ENCODE measurements at regions not wholly inside any gene's neighbourhood (a gene's known extent, or its start where the extent isn't known, plus 50 kb on each side); places are given as distances from the start of the nearest gene placed in this dataset.

- no peak for DNase-seq (ENCODE audit: low read depth, low spot score)
Observed at GRCh38 chr13:70391678-70392077, 283.4 kb upstream of the KLHL1 start.

DNA sequence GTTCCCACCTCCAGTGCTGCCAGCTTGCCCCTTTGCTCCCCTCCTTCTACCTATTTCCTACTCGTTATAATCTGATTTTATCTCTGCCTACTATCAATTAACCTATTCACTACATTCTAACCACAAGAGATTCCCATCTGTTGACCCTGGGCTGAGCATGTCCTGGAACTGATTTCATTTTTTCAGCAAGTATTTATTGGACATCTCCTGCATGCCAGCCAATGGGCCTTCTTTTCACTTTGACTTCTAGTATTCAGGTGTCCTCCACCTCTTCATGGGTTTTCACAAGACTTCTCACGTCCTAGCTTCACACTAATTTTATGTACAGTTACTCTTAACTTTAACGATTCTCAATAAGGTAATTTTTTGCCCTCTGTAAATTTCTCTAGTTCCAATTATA is 282.7 kb upstream of the KLHL1 start:
- DNase-seq (ENCODE audit: low read depth, low spot score): no peak

DNA sequence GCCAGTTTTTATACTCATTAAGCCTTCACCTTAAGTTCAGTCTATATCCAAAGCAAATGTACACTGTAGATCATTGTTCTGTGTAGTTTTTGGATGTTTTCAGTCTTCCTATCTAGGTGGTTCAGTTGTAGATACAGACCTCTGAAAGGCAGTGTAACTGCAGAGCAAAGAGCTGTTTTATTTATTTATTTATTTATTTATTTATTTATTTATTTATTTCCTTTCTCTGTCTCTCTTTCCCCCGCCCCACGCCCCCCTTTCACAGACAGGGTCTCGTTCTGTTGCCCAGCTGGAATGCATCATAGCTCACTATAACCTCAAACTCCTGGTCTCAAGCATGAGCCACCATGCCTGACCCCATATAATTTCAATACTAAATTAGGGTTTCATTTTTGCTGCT is 281.8 kb upstream of the KLHL1 start:
- DNase-seq (ENCODE audit: low read depth, low spot score): no peak

- no peak for DNase-seq (ENCODE audit: low read depth, low spot score)
Observed at GRCh38 chr13:70388935-70389334, 280.7 kb upstream of the KLHL1 start.

DNA sequence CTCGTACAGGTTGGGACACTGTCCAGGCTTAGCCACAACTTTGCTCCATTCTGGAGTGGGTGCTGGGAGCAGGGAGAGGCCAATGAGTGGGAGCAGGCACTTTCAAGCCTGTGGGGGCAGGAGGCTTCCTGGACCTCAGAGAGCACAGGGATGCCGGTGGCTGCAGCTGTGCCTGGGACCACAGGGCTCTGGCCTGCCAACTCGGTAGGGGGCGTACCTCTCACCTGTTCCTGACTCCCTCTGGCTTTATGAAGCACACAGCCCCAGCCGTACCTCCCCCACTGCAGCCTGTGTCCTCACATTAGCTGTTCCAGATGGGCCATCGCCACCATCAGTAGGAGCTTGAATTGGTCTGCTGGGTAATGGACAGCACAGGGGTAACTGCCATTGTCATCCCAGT is 278.7 kb upstream of the KLHL1 start:
- DNase-seq (ENCODE audit: low read depth, low spot score): no peak

GRCh38 chr13:70385852-70386251 is 277.6 kb upstream of the KLHL1 start:
- no peak for DNase-seq (ENCODE audit: low read depth, low spot score)

DNA sequence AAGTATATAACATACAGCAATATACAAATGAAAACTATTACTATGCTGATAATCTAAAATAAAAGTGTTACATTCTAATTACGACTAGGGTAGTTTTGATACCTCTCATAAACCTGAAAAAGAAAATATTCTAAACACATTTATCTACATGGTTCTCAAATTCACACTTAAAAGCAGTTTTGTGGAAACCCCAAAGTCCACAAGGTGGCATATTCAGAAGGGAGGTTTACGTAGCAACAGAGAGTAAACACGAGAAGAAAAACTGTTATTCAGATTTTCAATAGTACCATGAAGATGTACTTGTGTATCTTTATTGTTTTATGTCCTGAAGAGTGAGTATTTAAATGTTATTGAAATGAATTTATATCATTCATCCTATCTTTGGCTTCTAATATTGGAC is 275.9 kb upstream of the KLHL1 start:
- no peak for DNase-seq (ENCODE audit: low read depth, low spot score)

GRCh38 chr13:70380809-70381208 is 272.6 kb upstream of the KLHL1 start:
- no peak for DNase-seq (ENCODE audit: low read depth, low spot score)

GRCh38 chr13:70375718-70376117 is 267.5 kb upstream of the KLHL1 start:
- no peak for DNase-seq (ENCODE audit: low read depth, low spot score)

DNA sequence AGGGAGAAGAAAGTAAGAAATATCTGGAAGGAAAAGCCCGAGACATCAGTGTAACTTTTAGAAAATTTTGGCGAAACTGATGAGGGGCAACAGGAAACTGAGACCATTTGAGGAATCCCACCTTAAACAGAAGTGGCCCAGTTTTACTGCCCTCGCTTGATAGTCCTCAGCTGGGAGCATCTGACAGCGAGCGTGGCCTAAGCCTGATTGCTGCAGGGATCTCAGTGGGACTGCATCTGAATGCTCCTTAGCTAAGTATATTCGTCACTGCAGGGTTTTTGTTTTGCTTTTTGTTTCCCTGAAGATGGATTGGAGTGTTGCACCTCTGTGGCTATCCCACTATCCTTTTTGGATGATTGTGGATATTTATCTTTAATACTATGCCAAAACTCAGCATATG is 262.7 kb upstream of the KLHL1 start:
- no peak for DNase-seq (ENCODE audit: low read depth, low spot score)

DNA sequence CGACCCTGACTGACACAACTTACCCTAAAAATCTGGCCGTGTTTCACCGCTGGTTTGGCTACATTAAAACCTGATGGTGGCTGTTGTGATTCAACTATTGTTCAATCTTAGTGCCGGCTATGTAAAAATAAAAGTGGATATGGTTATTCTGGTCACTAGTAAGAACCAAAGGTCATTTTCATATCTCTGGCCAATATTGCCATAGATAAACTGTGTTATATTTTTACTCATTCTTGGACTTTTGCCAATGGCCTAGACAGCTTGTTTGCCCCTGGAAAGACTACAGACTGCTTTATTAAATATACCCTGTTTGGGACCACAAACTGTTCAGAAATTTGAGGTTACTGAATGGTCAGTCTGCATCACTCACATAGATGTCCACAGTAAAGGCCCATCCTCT is 258.5 kb upstream of the KLHL1 start:
- no peak for DNase-seq (ENCODE audit: low read depth, low spot score)

GRCh38 chr13:70363991-70364390 is 255.7 kb upstream of the KLHL1 start:
- DNase-seq (ENCODE audit: low read depth, low spot score): no peak

- no peak for DNase-seq (ENCODE audit: low read depth, low spot score)
Observed at GRCh38 chr13:70362820-70363570, 254.7 kb upstream of the KLHL1 start.

GRCh38 chr13:70357031-70357430 is 248.8 kb upstream of the KLHL1 start:
- no peak for DNase-seq (ENCODE audit: low read depth, low spot score)

DNA sequence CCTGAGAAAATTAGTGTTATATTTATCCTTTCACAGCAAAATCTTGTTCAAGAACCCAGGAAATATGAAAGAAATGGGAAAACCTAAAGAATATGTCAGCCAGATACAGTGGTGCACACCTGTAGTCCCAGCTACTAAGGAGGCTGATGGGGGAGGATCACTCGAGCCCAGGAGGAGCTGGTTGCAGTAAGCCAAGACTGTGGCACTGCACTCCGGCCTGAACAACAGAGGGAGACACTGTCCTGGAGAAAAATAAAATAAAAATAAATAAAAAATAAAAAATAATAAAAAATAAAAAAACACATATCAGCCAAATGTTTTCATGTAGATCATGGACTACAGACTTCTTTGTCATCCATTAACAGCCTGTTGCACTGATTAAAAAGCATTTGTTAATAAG is 244.8 kb upstream of the KLHL1 start:
- DNase-seq (ENCODE audit: low read depth, low spot score): no peak

DNA sequence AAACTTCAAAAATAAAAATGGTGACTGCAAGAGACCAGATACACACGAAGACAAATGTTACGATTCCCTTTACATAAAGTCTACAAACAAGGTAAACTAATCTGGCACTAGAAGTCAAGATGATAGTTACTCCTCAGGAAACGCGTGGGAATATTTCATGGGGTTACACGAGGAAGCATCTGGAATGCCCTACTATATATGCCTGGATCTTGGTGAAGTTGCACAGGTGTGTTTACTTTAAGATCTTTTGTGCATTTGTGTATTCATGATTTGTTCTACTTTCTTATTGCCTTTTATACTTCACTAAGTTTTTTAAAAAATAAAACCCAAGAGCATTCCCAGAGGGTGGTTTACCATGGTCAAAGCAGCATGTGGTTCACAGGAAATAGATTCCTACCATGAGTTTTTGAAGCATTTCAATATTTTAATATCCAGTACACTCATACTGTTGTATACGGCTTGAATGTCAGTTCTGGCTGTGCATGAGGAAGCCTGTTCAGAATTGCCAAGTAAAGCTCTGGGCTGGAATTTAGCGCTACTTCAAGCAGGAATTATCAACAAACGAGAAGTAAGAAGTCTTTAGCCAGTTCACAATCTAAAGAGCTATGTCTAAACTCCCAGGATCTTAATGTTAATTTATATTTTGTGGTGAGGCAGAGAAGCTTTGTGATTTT is 239.8 kb upstream of the KLHL1 start:
- DNase-seq (ENCODE audit: low read depth, low spot score): no peak

DNA sequence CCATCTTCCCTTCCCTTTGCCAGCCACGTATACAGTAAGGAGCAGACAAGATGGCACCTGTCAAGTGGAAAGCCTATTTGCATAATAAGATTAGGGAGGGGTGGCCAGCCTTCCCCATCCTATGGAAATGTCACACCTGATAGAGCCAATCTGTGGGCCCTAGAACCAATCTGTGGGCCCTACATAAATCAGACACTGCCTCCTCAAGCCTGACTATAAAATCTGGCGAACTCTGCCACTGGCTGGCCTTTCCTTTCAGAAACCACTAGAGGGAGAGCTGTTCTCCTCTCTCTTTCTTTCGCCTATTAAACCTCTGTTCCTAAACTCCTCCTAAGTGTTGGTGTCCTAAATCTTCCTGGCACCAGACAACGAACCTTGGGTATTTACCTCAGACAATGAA is 231.5 kb upstream of the KLHL1 start:
- DNase-seq (ENCODE audit: low read depth, low spot score): no peak

- DNase-seq (ENCODE audit: low read depth, low spot score): no peak
Observed at GRCh38 chr13:70338609-70339008, 230.4 kb upstream of the KLHL1 start.

DNA sequence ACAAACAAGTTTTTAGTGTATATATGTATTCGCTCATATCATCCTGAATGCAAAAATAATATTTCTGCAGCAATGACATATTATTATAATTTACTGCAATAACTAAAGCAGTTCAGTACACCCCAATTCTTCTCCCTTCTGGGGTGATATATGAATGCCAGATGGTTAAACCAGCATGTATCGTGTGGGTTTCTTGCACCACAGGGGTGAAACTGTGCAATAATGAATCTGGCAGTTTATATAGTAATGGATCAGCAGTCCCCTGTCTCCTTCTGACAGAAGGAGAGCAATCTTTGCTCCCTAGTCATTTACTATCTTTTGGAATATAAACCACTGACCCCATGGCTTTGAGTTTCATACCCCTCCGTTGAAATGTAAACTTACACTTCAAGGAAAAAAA is 228.6 kb upstream of the KLHL1 start:
- no peak for DNase-seq (ENCODE audit: low read depth, low spot score)

DNA sequence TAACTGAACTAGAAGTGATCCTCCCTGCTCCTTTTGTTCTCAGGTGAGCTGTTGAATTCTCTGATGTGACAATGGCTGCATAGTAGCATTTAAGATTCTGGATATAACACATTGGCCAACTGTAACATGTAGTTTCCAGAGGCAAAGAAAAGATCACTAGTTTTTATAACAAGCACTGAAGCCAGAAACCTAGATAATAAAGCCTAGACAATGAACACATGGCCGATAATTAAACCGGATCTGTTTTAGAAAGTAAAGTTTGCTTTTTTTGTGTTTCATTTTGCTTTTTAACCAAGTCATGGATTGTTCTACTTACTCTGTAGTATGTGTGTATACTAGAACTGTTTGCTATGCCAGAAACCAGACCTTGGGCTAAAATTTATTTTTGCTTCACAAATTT is 225.5 kb upstream of the KLHL1 start:
- no peak for DNase-seq (ENCODE audit: low read depth, low spot score)

- DNase-seq (ENCODE audit: low read depth, low spot score): no peak
Observed at GRCh38 chr13:70330697-70331361, 222.6 kb upstream of the KLHL1 start.

GRCh38 chr13:70324519-70324918 is 216.3 kb upstream of the KLHL1 start:
- DNase-seq (ENCODE audit: low read depth, low spot score): no peak

DNA sequence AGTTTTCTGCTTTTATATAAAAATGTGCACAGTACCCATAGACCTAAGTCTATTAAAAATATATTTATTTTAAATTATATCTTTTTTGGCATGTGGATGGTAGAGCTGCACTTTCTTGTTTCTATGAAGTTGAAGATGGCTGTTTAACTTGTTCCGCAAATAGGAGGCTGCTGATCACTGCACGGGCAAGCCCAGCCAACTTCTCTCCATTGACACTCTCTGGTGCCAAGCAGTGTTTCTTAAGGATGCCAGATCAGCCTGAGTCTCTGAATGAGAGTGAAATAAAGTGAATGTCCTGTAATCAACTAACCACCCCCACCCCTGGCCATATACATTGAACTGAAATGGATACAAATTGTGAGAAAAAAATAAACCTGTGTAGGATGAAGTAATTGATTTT is 202.9 kb upstream of the KLHL1 start:
- no peak for DNase-seq (ENCODE audit: low read depth, low spot score)
